H9 (cell line): ENCODE measurements at regions not wholly inside any gene's neighbourhood (a gene's known extent, or its start where the extent isn't known, plus 50 kb on each side); places are given as distances from the start of the nearest gene placed in this dataset.

Experiments
- DNase-seq: peaks from one replicate; pipeline ENCODE4 v3.0.0-alpha.2; 2017
- H2AFZ ChIP-seq: one replicate; pipeline ENCODE4 v1.6.1; 2013; ENCODE audit warnings: mild to moderate bottlenecking, low read length, control low read depth, moderate library complexity
- H2AK5ac ChIP-seq: 2 replicates; pipeline ENCODE4 v1.6.1; 2013; ENCODE audit warnings: low read length, control low read depth, mixed read lengths; ENCODE audit not compliant: insufficient read length
- H2BK120ac ChIP-seq: one replicate; pipeline ENCODE4 v1.6.1; 2013; ENCODE audit warnings: low read depth, mild to moderate bottlenecking, low read length, control low read depth, inconsistent platforms; ENCODE audit not compliant: poor library complexity, severe bottlenecking
- H2BK12ac ChIP-seq: 2 replicates; pipeline ENCODE4 v1.6.1; 2013; ENCODE audit warnings: low read length, control low read depth, mixed read lengths, low read depth; ENCODE audit not compliant: insufficient read length
- H2BK15ac ChIP-seq: 2 replicates; pipeline ENCODE4 v1.6.1; 2013; ENCODE audit warnings: low read depth, low read length, control low read depth
- H2BK20ac ChIP-seq: one replicate; pipeline ENCODE4 v1.6.1; 2013; ENCODE audit warnings: low read depth, mild to moderate bottlenecking, low read length, control low read depth, inconsistent platforms; ENCODE audit not compliant: poor library complexity, severe bottlenecking
- H2BK5ac ChIP-seq: 2 replicates; pipeline ENCODE4 v1.6.1; 2013; ENCODE audit warnings: low read length, control low read depth, mixed read lengths; ENCODE audit not compliant: insufficient read length
- H3K14ac ChIP-seq: 2 replicates; pipeline ENCODE4 v1.6.1; 2013; ENCODE audit warnings: low read length, control low read depth; ENCODE audit not compliant: insufficient read depth
- H3K18ac ChIP-seq: 2 replicates; pipeline ENCODE4 v1.6.1; 2013; ENCODE audit warnings: low read depth, mild to moderate bottlenecking, mixed read lengths, low read length, control low read depth; ENCODE audit not compliant: insufficient read length
- H3K23ac ChIP-seq: 2 replicates; pipeline ENCODE4 v1.6.1; 2013; ENCODE audit warnings: low read length, control low read depth, mixed read lengths, low read depth; ENCODE audit not compliant: insufficient read length
- H3K23me2 ChIP-seq: 2 replicates; pipeline ENCODE4 v1.6.1; 2013; ENCODE audit warnings: low read depth, mild to moderate bottlenecking, mixed read lengths, low read length, control low read depth; ENCODE audit not compliant: insufficient read length, poor library complexity, severe bottlenecking
- H3K27ac ChIP-seq: 2 replicates; pipeline ENCODE4 v1.5.1; 2013; ENCODE audit warnings: low read length, control low read depth, mixed read lengths, low read depth; ENCODE audit not compliant: insufficient read length
- H3K27me3 ChIP-seq: 2 replicates; pipeline ENCODE4 v1.6.1; 2013; ENCODE audit warnings: low read length, control low read depth, inconsistent platforms; ENCODE audit not compliant: insufficient read depth
- H3K4ac ChIP-seq: 2 replicates; pipeline ENCODE4 v1.6.1; 2013; ENCODE audit warnings: low read depth, mild to moderate bottlenecking, control low read depth, inconsistent platforms, low read length, moderate library complexity
- H3K4me1 ChIP-seq: 2 replicates; pipeline ENCODE4 v1.6.1; 2013; ENCODE audit warnings: low read length, control low read depth, inconsistent platforms; ENCODE audit not compliant: insufficient read depth
- H3K4me2 ChIP-seq: 2 replicates; pipeline ENCODE4 v1.6.1; 2013; ENCODE audit warnings: low read length, control low read depth, mixed read lengths; ENCODE audit not compliant: insufficient read length, insufficient read depth
- H3K56ac ChIP-seq: 2 replicates; pipeline ENCODE4 v1.6.1; 2013; ENCODE audit warnings: low read depth, mild to moderate bottlenecking, mixed read lengths, low read length, control low read depth; ENCODE audit not compliant: insufficient read length
- H3K79me1 ChIP-seq: 2 replicates; pipeline ENCODE4 v1.6.1; 2013; ENCODE audit warnings: low read depth, mild to moderate bottlenecking, moderate library complexity, low read length, control low read depth, inconsistent platforms; ENCODE audit not compliant: insufficient read depth, poor library complexity, severe bottlenecking
- H3K79me2 ChIP-seq: 2 replicates; pipeline ENCODE4 v1.6.1; 2013; ENCODE audit warnings: low read length, control low read depth, inconsistent platforms; ENCODE audit not compliant: insufficient read depth
- H3K9ac ChIP-seq: 2 replicates; pipeline ENCODE4 v1.6.1; 2013; ENCODE audit warnings: low read length, control low read depth, mixed read lengths; ENCODE audit not compliant: insufficient read length; ENCODE audit errors: extremely low read depth
- H3K9me3 ChIP-seq: one replicate; pipeline ENCODE4 v1.6.1; 2013; ENCODE audit warnings: low read depth, low read length, inconsistent platforms; ENCODE audit not compliant: control insufficient read depth
- H3T11ph ChIP-seq: one replicate; pipeline ENCODE4 v1.6.1; 2013; ENCODE audit warnings: mild to moderate bottlenecking, low read length, control low read depth, inconsistent platforms
- H4K20me1 ChIP-seq: one replicate; pipeline ENCODE4 v1.6.1; 2013; ENCODE audit not compliant: control insufficient read depth, insufficient read length, insufficient read depth
- H4K5ac ChIP-seq: 2 replicates; pipeline ENCODE4 v1.6.1; 2013; ENCODE audit warnings: low read depth, mild to moderate bottlenecking, mixed read lengths, low read length, control low read depth; ENCODE audit not compliant: insufficient read length
- H4K8ac ChIP-seq: replicated peaks from 2 replicates; pipeline ENCODE4 v1.6.1; 2013; ENCODE audit warnings: low read length, control low read depth, mixed read lengths, low read depth; ENCODE audit not compliant: insufficient read length
- H4K91ac ChIP-seq: 2 replicates; pipeline ENCODE4 v1.6.1; 2013; ENCODE audit warnings: low read depth, mild to moderate bottlenecking, moderate library complexity, mixed read lengths, low read length, control low read depth; ENCODE audit not compliant: insufficient read length
- H3K27ac Mint-ChIP-seq, 3 experiments: 2 replicates in 2 of 3; 3 replicates in 1 of 3; pipeline ENCODE4 v1.8.0; 2020 to 2021; ENCODE audit warnings: mixed read lengths in 3 of 3, mild to moderate bottlenecking in 1 of 3, moderate library complexity in 1 of 3
- H3K27me3 Mint-ChIP-seq: 2 replicates; pipeline ENCODE4 v1.8.0; 2021; ENCODE audit warnings: low read depth, mild to moderate bottlenecking, moderate library complexity, mixed read lengths
- H3K36me3 Mint-ChIP-seq, 3 experiments: 2 replicates in 2 of 3; 3 replicates in 1 of 3; pipeline ENCODE4 v1.8.0; 2020 to 2021; ENCODE audit warnings: low read depth in 3 of 3, mixed read lengths in 3 of 3; ENCODE audit not compliant: insufficient read depth in 1 of 3
- H3K4me1 Mint-ChIP-seq, 2 experiments: 2 replicates each; pipeline ENCODE4 v1.8.0; 2020; ENCODE audit warnings: mixed read lengths in 2 of 2
- H3K4me3 Mint-ChIP-seq, 2 experiments: 2 replicates in 1 of 2; 3 replicates in 1 of 2; pipeline ENCODE4 v1.8.0; 2020 to 2021; ENCODE audit warnings: mild to moderate bottlenecking in 2 of 2, mixed read lengths in 2 of 2, moderate library complexity in 1 of 2
- H3K9me3 Mint-ChIP-seq, 2 experiments: 2 replicates in 1 of 2; 3 replicates in 1 of 2; pipeline ENCODE4 v1.8.0; 2020; ENCODE audit warnings: mild to moderate bottlenecking in 2 of 2, mixed read lengths in 2 of 2, moderate library complexity in 1 of 2
- whole genome bisulfite sequencing: extraction: QIAGEN DNeasy Blood & Tissue Kit; methylation state at CpG from one replicate; pipeline ENCODE4 v1.1.7; 2013; ENCODE audit warnings: missing lambda C conversion rate, low lambda C conversion rate, mixed read lengths; ENCODE audit not compliant: insufficient read length; ENCODE audit errors: extremely low coverage; 5-methylcytosine and 5-hydroxymethylcytosine counted together
- TF ChIP-seq, protein P1 (sequence below): fragments of 200-600 bp; sonication (generic); conservative IDR thresholded peaks from 3 replicates; pipeline ENCODE4 v1.8.0; 2021; ENCODE audit warnings: antibody characterized with exemption, mild to moderate bottlenecking

DNA sequence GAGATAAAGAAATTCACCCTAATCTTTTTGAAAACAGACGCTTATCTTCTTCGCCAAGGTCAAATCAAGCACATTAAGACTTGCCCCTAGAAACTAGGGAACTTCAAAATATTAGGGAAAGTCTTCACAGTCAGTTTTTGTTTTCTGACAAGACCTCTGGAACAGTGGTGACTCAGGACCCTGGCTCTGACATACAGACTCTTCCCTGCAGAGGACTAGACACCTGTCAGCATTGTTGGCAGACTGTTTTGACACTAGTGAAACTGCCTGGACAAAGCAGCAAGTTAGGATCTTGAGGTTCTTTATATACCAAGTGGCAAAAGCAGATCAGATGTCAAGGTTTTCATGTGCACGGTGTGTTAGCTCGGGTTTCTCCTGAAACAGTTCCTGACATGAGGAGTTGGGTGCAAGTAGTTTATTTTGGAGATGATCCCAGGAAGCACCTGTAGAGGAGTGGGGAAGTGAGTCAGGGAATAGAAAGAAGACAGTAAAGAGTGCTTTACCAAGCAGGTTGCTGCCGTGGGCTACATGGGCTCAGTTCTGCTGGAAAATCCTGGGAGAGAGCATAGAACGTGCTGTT lies 182.0 kb upstream of the IRX5 start:
- Histone ChIP-seq H3K27ac (no peak overlapping the region), H2BK5ac (no peak overlapping the region), H3K9ac (no peak overlapping the region), H3K23me2 (no peaks in the 10 kb centered on the region), H3K56ac (no peak overlapping the region), H2BK20ac (no peak overlapping the region), H2AK5ac (no peak overlapping the region), H3K4ac (no peak overlapping the region), H3K9me3 (no peaks in the 10 kb centered on the region), H3K79me2 (no peaks in the 10 kb centered on the region), H3K4me1 (peaks cover 4% of the 10 kb centered on the region; the same call in 1 of the 2 replicates), H3K79me1 (no peaks in the 10 kb centered on the region), H3K23ac (no peak overlapping the region), H4K5ac (no peak overlapping the region), H2BK120ac (no peak overlapping the region), H3K18ac (no peak overlapping the region), H4K20me1 (no peaks in the 10 kb centered on the region), H4K8ac (no peak overlapping the region), H3T11ph (no peak overlapping the region), H4K91ac (no peak overlapping the region), H2BK12ac (no peak overlapping the region), H2BK15ac (no peak overlapping the region), H3K14ac (no peak overlapping the region), H3K4me2 (no peak overlapping the region), H3K27me3 (no peaks in the 10 kb centered on the region), H2AFZ (no peak overlapping the region)
- WGBS: no CpG with 5 or more reads among the region's 6 CpGs
- TF ChIP-seq, protein P1, sequence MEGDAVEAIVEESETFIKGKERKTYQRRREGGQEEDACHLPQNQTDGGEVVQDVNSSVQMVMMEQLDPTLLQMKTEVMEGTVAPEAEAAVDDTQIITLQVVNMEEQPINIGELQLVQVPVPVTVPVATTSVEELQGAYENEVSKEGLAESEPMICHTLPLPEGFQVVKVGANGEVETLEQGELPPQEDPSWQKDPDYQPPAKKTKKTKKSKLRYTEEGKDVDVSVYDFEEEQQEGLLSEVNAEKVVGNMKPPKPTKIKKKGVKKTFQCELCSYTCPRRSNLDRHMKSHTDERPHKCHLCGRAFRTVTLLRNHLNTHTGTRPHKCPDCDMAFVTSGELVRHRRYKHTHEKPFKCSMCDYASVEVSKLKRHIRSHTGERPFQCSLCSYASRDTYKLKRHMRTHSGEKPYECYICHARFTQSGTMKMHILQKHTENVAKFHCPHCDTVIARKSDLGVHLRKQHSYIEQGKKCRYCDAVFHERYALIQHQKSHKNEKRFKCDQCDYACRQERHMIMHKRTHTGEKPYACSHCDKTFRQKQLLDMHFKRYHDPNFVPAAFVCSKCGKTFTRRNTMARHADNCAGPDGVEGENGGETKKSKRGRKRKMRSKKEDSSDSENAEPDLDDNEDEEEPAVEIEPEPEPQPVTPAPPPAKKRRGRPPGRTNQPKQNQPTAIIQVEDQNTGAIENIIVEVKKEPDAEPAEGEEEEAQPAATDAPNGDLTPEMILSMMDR: no peak
- DNase-seq: no peak
- no peak overlapping the region for H3K4me3 Mint-ChIP-seq
- H3K27me3 Mint-ChIP-seq: peaks cover 3% of the 10 kb centered on the region; the same call in 1 of the 2 replicates
- H3K36me3 Mint-ChIP-seq: no peaks in the 10 kb centered on the region
- H3K27ac Mint-ChIP-seq: no peak overlapping the region
- peaks cover 20 to 26% of the 10 kb centered on the region in 2 experiments for H3K4me1 Mint-ChIP-seq
- H3K9me3 Mint-ChIP-seq: no peaks in the 10 kb centered on the region
